ENCODE measurements at regions not wholly inside any gene's neighbourhood (a gene's known extent, or its start where the extent isn't known, plus 50 kb on each side); places are given as distances from the start of the nearest gene placed in this dataset.

- Histone ChIP-seq H3K27ac (ENCODE audit: low read depth in 1 of 2, low read length in 2 of 2) (no peak overlapping the region), H2AFZ (ENCODE audit: insufficient read depth, low read depth, low read length, poor library complexity, severe bottlenecking) (no peak overlapping the region), H3K4me2 (replicated peaks; ENCODE audit: extremely low read depth, low read length, poor library complexity, severe bottlenecking) (no peak overlapping the region), H3K9me3 (replicated peaks in 1 of 2; ENCODE audit: control insufficient read depth in 1 of 2, insufficient read depth in 1 of 2, low read length in 2 of 2) (no peaks in the 10 kb centered on the region), H4K20me1 (ENCODE audit: insufficient read depth, low read length) (no peaks in the 10 kb centered on the region), H3K36me3 (replicated peaks in 1 of 2; ENCODE audit: control insufficient read depth in 1 of 2, insufficient read depth in 2 of 2, low read length in 2 of 2) (no peaks in the 10 kb centered on the region), H3K27me3 (ENCODE audit: control insufficient read depth in 2 of 2, insufficient read depth in 2 of 2, low read length in 2 of 2) (no peaks in the 10 kb centered on the region), H3K9ac (ENCODE audit: insufficient read depth, low read length, poor library complexity, severe bottlenecking) (no peak overlapping the region), H3K79me2 (ENCODE audit: insufficient read depth, low read length) (no peaks in the 10 kb centered on the region), H3K4me1 (ENCODE audit: control insufficient read depth in 1 of 2, insufficient read depth in 2 of 2, low read length in 2 of 2) (no peaks in the 10 kb centered on the region), H3K4me3 (replicated peaks in 1 of 3; ENCODE audit: low read depth in 2 of 3, low read length in 3 of 3) (no peak overlapping the region)
- no peaks in the 10 kb centered on the region for H3K36me3 Mint-ChIP-seq
- intact Hi-C loops (cut with micrococcal nuclease), result loop anchor here in 1 of 2 donors (2.0 kb wide), 1 partner anchor 25 kb away; no protein-coding TSS in a partner anchor
- H3K4me3 Mint-ChIP-seq, result no peak overlapping the region
- TF ChIP-seq CTCF (IDR thresholded peaks at IDR 0.05), result no peak
- no peak overlapping the region for H3K27ac Mint-ChIP-seq
- H3K9me3 Mint-ChIP-seq, result peaks cover 0 to 8% (median 2%) of the 10 kb centered on the region in 7 donors
- 96% methylated on average over 4 of the region's 7 CpGs for WGBS (ENCODE audit: insufficient coverage)
- no peak for DNase-seq
- no peaks in the 10 kb centered on the region for H3K4me1 Mint-ChIP-seq
- H3K27me3 Mint-ChIP-seq (ENCODE audit: low read depth in 3 of 3), result peaks cover 0 to 2% (median 1%) of the 10 kb centered on the region in 3 donors
Observed at GRCh38 chr10:44557596-44558191, 172.8 kb upstream of the CXCL12 start.

GRCh38 chr10:44558521-44558920 is 173.6 kb upstream of the CXCL12 start:
- Histone ChIP-seq H3K9me3 (replicated peaks in 1 of 2; ENCODE audit: control insufficient read depth in 1 of 2, insufficient read depth in 1 of 2, low read length in 2 of 2) (no peaks in the 10 kb centered on the region), H3K4me2 (replicated peaks; ENCODE audit: extremely low read depth, low read length, poor library complexity, severe bottlenecking) (no peak overlapping the region), H3K27me3 (ENCODE audit: control insufficient read depth in 2 of 2, insufficient read depth in 2 of 2, low read length in 2 of 2) (no peaks in the 10 kb centered on the region), H3K79me2 (ENCODE audit: insufficient read depth, low read length) (no peaks in the 10 kb centered on the region), H3K4me3 (replicated peaks in 1 of 3; ENCODE audit: low read depth in 2 of 3, low read length in 3 of 3) (no peak overlapping the region), H3K4me1 (ENCODE audit: control insufficient read depth in 1 of 2, insufficient read depth in 2 of 2, low read length in 2 of 2) (no peaks in the 10 kb centered on the region), H3K36me3 (replicated peaks in 1 of 2; ENCODE audit: control insufficient read depth in 1 of 2, insufficient read depth in 2 of 2, low read length in 2 of 2) (no peaks in the 10 kb centered on the region), H4K20me1 (ENCODE audit: insufficient read depth, low read length) (no peaks in the 10 kb centered on the region), H2AFZ (ENCODE audit: insufficient read depth, low read depth, low read length, poor library complexity, severe bottlenecking) (no peak overlapping the region), H3K27ac (ENCODE audit: low read depth in 1 of 2, low read length in 2 of 2) (no peak overlapping the region), H3K9ac (ENCODE audit: insufficient read depth, low read length, poor library complexity, severe bottlenecking) (no peak overlapping the region)
- Mint-ChIP-seq H3K4me1 (no peaks in the 10 kb centered on the region), H3K4me3 (no peak overlapping the region), H3K27me3 (ENCODE audit: low read depth in 3 of 3) (peaks cover 0 to 2% (median 1%) of the 10 kb centered on the region in 3 donors), H3K9me3 (peaks cover 0 to 5% (median 1%) of the 10 kb centered on the region in 7 donors), H3K36me3 (no peaks in the 10 kb centered on the region), H3K27ac (no peak overlapping the region)
- intact Hi-C loops (cut with micrococcal nuclease), result loop anchor here in 1 of 2 donors (2.0 kb wide), 1 partner anchor 24 kb away; no protein-coding TSS in a partner anchor
- TF ChIP-seq CTCF (IDR thresholded peaks at IDR 0.05), result no peak
- DNase-seq, result no peak

Measured in CD14-positive monocyte (primary cell).